H9 (cell line): ENCODE measurements at regions not wholly inside any gene's neighbourhood (a gene's known extent, or its start where the extent isn't known, plus 50 kb on each side); places are given as distances from the start of the nearest gene placed in this dataset.

Experiments
- DNase-seq: peaks from one replicate; pipeline ENCODE4 v3.0.0-alpha.2; 2017
- H2AFZ ChIP-seq: one replicate; pipeline ENCODE4 v1.6.1; 2013; ENCODE audit warnings: mild to moderate bottlenecking, low read length, control low read depth, moderate library complexity
- H2AK5ac ChIP-seq: 2 replicates; pipeline ENCODE4 v1.6.1; 2013; ENCODE audit warnings: low read length, control low read depth, mixed read lengths; ENCODE audit not compliant: insufficient read length
- H2BK120ac ChIP-seq: one replicate; pipeline ENCODE4 v1.6.1; 2013; ENCODE audit warnings: low read depth, mild to moderate bottlenecking, low read length, control low read depth, inconsistent platforms; ENCODE audit not compliant: poor library complexity, severe bottlenecking
- H2BK12ac ChIP-seq: 2 replicates; pipeline ENCODE4 v1.6.1; 2013; ENCODE audit warnings: low read length, control low read depth, mixed read lengths, low read depth; ENCODE audit not compliant: insufficient read length
- H2BK15ac ChIP-seq: 2 replicates; pipeline ENCODE4 v1.6.1; 2013; ENCODE audit warnings: low read depth, low read length, control low read depth
- H2BK20ac ChIP-seq: one replicate; pipeline ENCODE4 v1.6.1; 2013; ENCODE audit warnings: low read depth, mild to moderate bottlenecking, low read length, control low read depth, inconsistent platforms; ENCODE audit not compliant: poor library complexity, severe bottlenecking
- H2BK5ac ChIP-seq: 2 replicates; pipeline ENCODE4 v1.6.1; 2013; ENCODE audit warnings: low read length, control low read depth, mixed read lengths; ENCODE audit not compliant: insufficient read length
- H3K14ac ChIP-seq: 2 replicates; pipeline ENCODE4 v1.6.1; 2013; ENCODE audit warnings: low read length, control low read depth; ENCODE audit not compliant: insufficient read depth
- H3K18ac ChIP-seq: 2 replicates; pipeline ENCODE4 v1.6.1; 2013; ENCODE audit warnings: low read depth, mild to moderate bottlenecking, mixed read lengths, low read length, control low read depth; ENCODE audit not compliant: insufficient read length
- H3K23ac ChIP-seq: 2 replicates; pipeline ENCODE4 v1.6.1; 2013; ENCODE audit warnings: low read length, control low read depth, mixed read lengths, low read depth; ENCODE audit not compliant: insufficient read length
- H3K23me2 ChIP-seq: 2 replicates; pipeline ENCODE4 v1.6.1; 2013; ENCODE audit warnings: low read depth, mild to moderate bottlenecking, mixed read lengths, low read length, control low read depth; ENCODE audit not compliant: insufficient read length, poor library complexity, severe bottlenecking
- H3K27ac ChIP-seq: 2 replicates; pipeline ENCODE4 v1.5.1; 2013; ENCODE audit warnings: low read length, control low read depth, mixed read lengths, low read depth; ENCODE audit not compliant: insufficient read length
- H3K27me3 ChIP-seq: 2 replicates; pipeline ENCODE4 v1.6.1; 2013; ENCODE audit warnings: low read length, control low read depth, inconsistent platforms; ENCODE audit not compliant: insufficient read depth
- H3K4ac ChIP-seq: 2 replicates; pipeline ENCODE4 v1.6.1; 2013; ENCODE audit warnings: low read depth, mild to moderate bottlenecking, control low read depth, inconsistent platforms, low read length, moderate library complexity
- H3K4me1 ChIP-seq: 2 replicates; pipeline ENCODE4 v1.6.1; 2013; ENCODE audit warnings: low read length, control low read depth, inconsistent platforms; ENCODE audit not compliant: insufficient read depth
- H3K4me2 ChIP-seq: 2 replicates; pipeline ENCODE4 v1.6.1; 2013; ENCODE audit warnings: low read length, control low read depth, mixed read lengths; ENCODE audit not compliant: insufficient read length, insufficient read depth
- H3K56ac ChIP-seq: 2 replicates; pipeline ENCODE4 v1.6.1; 2013; ENCODE audit warnings: low read depth, mild to moderate bottlenecking, mixed read lengths, low read length, control low read depth; ENCODE audit not compliant: insufficient read length
- H3K79me1 ChIP-seq: 2 replicates; pipeline ENCODE4 v1.6.1; 2013; ENCODE audit warnings: low read depth, mild to moderate bottlenecking, moderate library complexity, low read length, control low read depth, inconsistent platforms; ENCODE audit not compliant: insufficient read depth, poor library complexity, severe bottlenecking
- H3K79me2 ChIP-seq: 2 replicates; pipeline ENCODE4 v1.6.1; 2013; ENCODE audit warnings: low read length, control low read depth, inconsistent platforms; ENCODE audit not compliant: insufficient read depth
- H3K9ac ChIP-seq: 2 replicates; pipeline ENCODE4 v1.6.1; 2013; ENCODE audit warnings: low read length, control low read depth, mixed read lengths; ENCODE audit not compliant: insufficient read length; ENCODE audit errors: extremely low read depth
- H3K9me3 ChIP-seq: one replicate; pipeline ENCODE4 v1.6.1; 2013; ENCODE audit warnings: low read depth, low read length, inconsistent platforms; ENCODE audit not compliant: control insufficient read depth
- H3T11ph ChIP-seq: one replicate; pipeline ENCODE4 v1.6.1; 2013; ENCODE audit warnings: mild to moderate bottlenecking, low read length, control low read depth, inconsistent platforms
- H4K20me1 ChIP-seq: one replicate; pipeline ENCODE4 v1.6.1; 2013; ENCODE audit not compliant: control insufficient read depth, insufficient read length, insufficient read depth
- H4K5ac ChIP-seq: 2 replicates; pipeline ENCODE4 v1.6.1; 2013; ENCODE audit warnings: low read depth, mild to moderate bottlenecking, mixed read lengths, low read length, control low read depth; ENCODE audit not compliant: insufficient read length
- H4K8ac ChIP-seq: replicated peaks from 2 replicates; pipeline ENCODE4 v1.6.1; 2013; ENCODE audit warnings: low read length, control low read depth, mixed read lengths, low read depth; ENCODE audit not compliant: insufficient read length
- H4K91ac ChIP-seq: 2 replicates; pipeline ENCODE4 v1.6.1; 2013; ENCODE audit warnings: low read depth, mild to moderate bottlenecking, moderate library complexity, mixed read lengths, low read length, control low read depth; ENCODE audit not compliant: insufficient read length
- H3K27ac Mint-ChIP-seq, 3 experiments: 2 replicates in 2 of 3; 3 replicates in 1 of 3; pipeline ENCODE4 v1.8.0; 2020 to 2021; ENCODE audit warnings: mixed read lengths in 3 of 3, mild to moderate bottlenecking in 1 of 3, moderate library complexity in 1 of 3
- H3K27me3 Mint-ChIP-seq: 2 replicates; pipeline ENCODE4 v1.8.0; 2021; ENCODE audit warnings: low read depth, mild to moderate bottlenecking, moderate library complexity, mixed read lengths
- H3K36me3 Mint-ChIP-seq, 3 experiments: 2 replicates in 2 of 3; 3 replicates in 1 of 3; pipeline ENCODE4 v1.8.0; 2020 to 2021; ENCODE audit warnings: low read depth in 3 of 3, mixed read lengths in 3 of 3; ENCODE audit not compliant: insufficient read depth in 1 of 3
- H3K4me1 Mint-ChIP-seq, 2 experiments: 2 replicates each; pipeline ENCODE4 v1.8.0; 2020; ENCODE audit warnings: mixed read lengths in 2 of 2
- H3K4me3 Mint-ChIP-seq, 2 experiments: 2 replicates in 1 of 2; 3 replicates in 1 of 2; pipeline ENCODE4 v1.8.0; 2020 to 2021; ENCODE audit warnings: mild to moderate bottlenecking in 2 of 2, mixed read lengths in 2 of 2, moderate library complexity in 1 of 2
- H3K9me3 Mint-ChIP-seq, 2 experiments: 2 replicates in 1 of 2; 3 replicates in 1 of 2; pipeline ENCODE4 v1.8.0; 2020; ENCODE audit warnings: mild to moderate bottlenecking in 2 of 2, mixed read lengths in 2 of 2, moderate library complexity in 1 of 2
- CTCF ChIP-seq: fragments of 200-600 bp; sonication (generic); conservative IDR thresholded peaks from 3 replicates; pipeline ENCODE4 v1.8.0; 2021; ENCODE audit warnings: antibody characterized with exemption, mild to moderate bottlenecking
- WGBS: extraction: QIAGEN DNeasy Blood & Tissue Kit; methylation state at CpG from one replicate; pipeline ENCODE4 v1.1.7; 2013; ENCODE audit warnings: missing lambda C conversion rate, low lambda C conversion rate, mixed read lengths; ENCODE audit not compliant: insufficient read length; ENCODE audit errors: extremely low coverage; 5-methylcytosine and 5-hydroxymethylcytosine counted together

DNA sequence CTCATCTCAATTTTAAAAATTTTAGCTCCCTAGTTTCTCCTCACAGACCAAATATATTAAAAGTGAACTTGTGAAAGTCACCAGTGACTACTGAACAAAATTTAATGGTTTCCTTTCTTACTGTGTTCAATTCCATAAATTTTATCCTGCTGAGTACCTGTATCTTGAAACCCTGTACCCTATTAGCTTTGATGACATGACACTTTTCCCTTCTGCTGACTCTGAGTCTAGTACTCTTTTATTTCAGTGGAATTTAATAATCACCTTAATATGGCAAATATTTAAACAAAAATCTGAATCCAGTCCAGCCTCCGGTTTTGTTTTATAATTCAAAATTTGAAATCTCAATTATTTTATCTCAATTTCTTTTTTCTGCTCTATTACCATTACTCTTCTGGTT lies 203.1 kb upstream of the NUDT6 start:
- no peak overlapping the region for H3T11ph ChIP-seq
- H4K20me1 ChIP-seq: no peaks in the 10 kb centered on the region
- H3K9me3 ChIP-seq: no peaks in the 10 kb centered on the region
- H2BK15ac ChIP-seq: no peak overlapping the region
- no peak overlapping the region for H2AFZ ChIP-seq
- no peak overlapping the region for H2BK12ac ChIP-seq
- H3K79me2 ChIP-seq: no peaks in the 10 kb centered on the region
- DNase-seq: no peak
- H3K27me3 ChIP-seq: no peaks in the 10 kb centered on the region
- no peak overlapping the region for H2BK20ac ChIP-seq
- H3K18ac ChIP-seq: no peak overlapping the region
- no peak for TF ChIP-seq CTCF
- no peak overlapping the region for H4K91ac ChIP-seq
- H4K5ac ChIP-seq: no peak overlapping the region
- Mint-ChIP-seq H3K9me3 (peaks cover 0 to 2% of the 10 kb centered on the region in 2 experiments; a peak in 3 of 5 replicates), H3K27ac (no peak overlapping the region), H3K36me3 (peaks cover 3 to 4% (median 4%) of the 10 kb centered on the region in 3 experiments; a peak in 5 of 7 replicates), H3K4me3 (no peak overlapping the region), H3K27me3 (no peaks in the 10 kb centered on the region), H3K4me1 (peaks cover 0 to 2% of the 10 kb centered on the region in 2 experiments; a peak in 1 of 4 replicates)
- H2AK5ac ChIP-seq: no peak overlapping the region
- H2BK120ac ChIP-seq: no peak overlapping the region
- no peak overlapping the region for H3K4ac ChIP-seq
- H3K79me1 ChIP-seq: no peaks in the 10 kb centered on the region
- H4K8ac ChIP-seq: no peak overlapping the region
- H3K27ac ChIP-seq: no peak overlapping the region
- no CpG with 5 or more reads among the region's 1 CpG for whole genome bisulfite sequencing
- no peak overlapping the region for H3K23ac ChIP-seq
- no peak overlapping the region for H2BK5ac ChIP-seq
- H3K9ac ChIP-seq: no peak overlapping the region
- H3K4me2 ChIP-seq: no peak overlapping the region
- no peaks in the 10 kb centered on the region for H3K23me2 ChIP-seq
- H3K4me1 ChIP-seq: no peaks in the 10 kb centered on the region
- H3K14ac ChIP-seq: no peak overlapping the region
- no peak overlapping the region for H3K56ac ChIP-seq
